HCT116 (cell line): ENCODE measurements at regions not wholly inside any gene's neighbourhood (a gene's known extent, or its start where the extent isn't known, plus 50 kb on each side); places are given as distances from the start of the nearest gene placed in this dataset.

ENCODE experiments used
- ATAC-seq: fragments of 200-7000 bp; cut with Tn5 transposase; 2 replicates; pipeline ENCODE4 v1.9.1; 2020; ENCODE audit warnings: mild to moderate bottlenecking, moderate library complexity
- BruUV-seq: library from RNA; stranded (reverse); fragments of 400-500 nt; replicated peaks from 2 replicates; lab custom pipeline; 2021; lab: Mats Ljungman, UMichigan
- CTCF ChIA-PET: fragments of 300-600 bp; sonication (Branson Sonifier 250); formaldehyde crosslinking; loops from one replicate; lab custom pipeline; 2021; ENCODE audit warnings: antibody characterized with exemption; lab: Charles Lee
- POLR2A ChIA-PET: fragments of 300-600, 350-600 bp; sonication (Branson Sonifier 250); formaldehyde crosslinking; loops from one replicate; lab custom pipeline; 2021; ENCODE audit warnings: antibody characterized with exemption; lab: Charles Lee
- RAD21 ChIA-PET, 2 experiments: fragments of 300-600 bp; sonication (Branson Sonifier 250); formaldehyde crosslinking; loops; one replicate each; lab custom pipeline; 2023; ENCODE audit warnings: low total read pairs in 2 of 2; ENCODE audit not compliant: uncharacterized antibody in 2 of 2, unreplicated experiment in 2 of 2, low non-redundant PET in 1 of 2; lab: Charles Lee
- DNase-seq: peaks from one replicate; pipeline ENCODE4 v3.0.0-alpha.2; 2010; ENCODE audit warnings: low read depth, low spot score
- H2AFZ ChIP-seq: fragments of 200-600 bp; shearing (Covaris generic), sonication (generic); 2 replicates; pipeline ENCODE4 v1.6.1; 2017; ENCODE audit warnings: low read depth, mixed run types, mixed read lengths, antibody characterized with exemption, low read length; ENCODE audit not compliant: poor library complexity, severe bottlenecking
- H3K27ac ChIP-seq: 2 replicates; pipeline ENCODE4 v1.5.1; 2012; ENCODE audit warnings: low read depth, low read length
- H3K27me3 ChIP-seq: fragments of 200-600 bp; sonication (generic); 2 replicates; pipeline ENCODE4 v1.6.1; 2016; ENCODE audit warnings: mixed run types, low read length, mixed read lengths; ENCODE audit not compliant: insufficient read depth
- H3K36me3 ChIP-seq, 2 experiments: fragments of 200-500 bp in 1 of 2; fragments of 200-600 bp in 1 of 2; sonication (Bioruptor generic) in 1 of 2; sonication (generic) in 1 of 2; 2 replicates each; pipeline versions ENCODE4 v1.5.1 to v1.6.1; 2014 to 2016; ENCODE audit warnings: low read length in 2 of 2, inconsistent platforms in 1 of 2, mixed read lengths in 1 of 2, mixed run types in 1 of 2; ENCODE audit not compliant: insufficient read depth in 2 of 2, control insufficient read depth in 1 of 2
- H3K4me1 ChIP-seq, 2 experiments: fragments of 200-600 bp in 1 of 2; sonication (generic) in 1 of 2; 2 replicates each; pipeline versions ENCODE4 v1.5.1 to v1.6.1; 2012 to 2017; ENCODE audit warnings: low read length in 2 of 2, inconsistent platforms in 1 of 2, mild to moderate bottlenecking in 1 of 2, mixed read lengths in 1 of 2, mixed run types in 1 of 2, moderate library complexity in 1 of 2; ENCODE audit not compliant: insufficient read depth in 2 of 2, control insufficient read depth in 1 of 2
- H3K4me2 ChIP-seq: fragments of 200-600 bp; sonication (generic); 2 replicates; pipeline ENCODE4 v1.6.1; 2017; ENCODE audit warnings: mixed run types, low read length, mixed read lengths
- H3K4me3 ChIP-seq, 2 experiments: fragments of 200-600 bp in 1 of 2; sonication (generic) in 1 of 2; replicated peaks in 1 of 2; 2 replicates each; pipeline ENCODE4 v1.5.1; 2011 to 2016; ENCODE audit warnings: low read length in 2 of 2, control low read depth in 1 of 2, low read depth in 1 of 2, mild to moderate bottlenecking in 1 of 2, mixed read lengths in 1 of 2, mixed run types in 1 of 2
- H3K79me2 ChIP-seq: fragments of 200-600 bp; sonication (generic); 2 replicates; pipeline ENCODE4 v1.6.1; 2017; ENCODE audit warnings: mild to moderate bottlenecking, mixed run types, low read length, moderate library complexity, mixed read lengths; ENCODE audit not compliant: insufficient read depth
- H3K9ac ChIP-seq: fragments of 200-600 bp; sonication (generic); 2 replicates; pipeline ENCODE4 v1.6.1; 2016; ENCODE audit warnings: low read length, mixed read lengths
- H3K9me2 ChIP-seq: fragments of 200-600 bp; sonication (generic), shearing (Covaris generic); 2 replicates; pipeline ENCODE4 v1.6.1; 2017; ENCODE audit warnings: mixed run types, mild to moderate bottlenecking, moderate library complexity; ENCODE audit not compliant: insufficient read depth
- H3K9me3 ChIP-seq, 2 experiments: fragments of 200-500 bp in 1 of 2; fragments of 200-600 bp in 1 of 2; sonication (Bioruptor generic) in 1 of 2; sonication (generic) in 1 of 2; 2 replicates each; pipeline ENCODE4 v1.6.1; 2014 to 2017; ENCODE audit warnings: low read length in 2 of 2, mixed read lengths in 2 of 2, inconsistent platforms in 1 of 2, low read depth in 1 of 2, mild to moderate bottlenecking in 1 of 2, mixed run types in 1 of 2, moderate library complexity in 1 of 2; ENCODE audit not compliant: control insufficient read depth in 1 of 2, insufficient read depth in 1 of 2
- H4K20me1 ChIP-seq: fragments of 200-600 bp; sonication (generic), shearing (Covaris generic); 2 replicates; pipeline ENCODE4 v1.6.1; 2017; ENCODE audit warnings: mixed run types, mild to moderate bottlenecking, moderate library complexity; ENCODE audit not compliant: insufficient read depth
- CEBPB ChIP-seq: IDR thresholded peaks from 2 replicates; pipeline ENCODE4 v1.6.1; 2012; ENCODE audit warnings: low read depth
- ELF1 ChIP-seq: IDR thresholded peaks from 2 replicates; pipeline ENCODE4 v1.6.1; 2012; ENCODE audit warnings: low read depth, borderline replicate concordance
- FOSL1 ChIP-seq: IDR thresholded peaks from 2 replicates; pipeline ENCODE4 v1.6.1; 2012; ENCODE audit warnings: low read depth
- JUND ChIP-seq: IDR thresholded peaks from 2 replicates; pipeline ENCODE4 v1.6.1; 2012
- RAD21 ChIP-seq: IDR thresholded peaks from 2 replicates; pipeline ENCODE4 v1.6.1; 2012; ENCODE audit warnings: low read depth, mild to moderate bottlenecking
- SIN3A ChIP-seq: IDR thresholded peaks from 2 replicates; pipeline ENCODE4 v1.6.1; 2012; ENCODE audit warnings: low read depth
- SP1 ChIP-seq: IDR thresholded peaks from 2 replicates; pipeline ENCODE4 v1.6.1; 2012; ENCODE audit warnings: low read depth
- TCF7L2 ChIP-seq: IDR thresholded peaks from 2 replicates; pipeline ENCODE4 v1.7.0; 2011; ENCODE audit warnings: borderline replicate concordance, inconsistent platforms; ENCODE audit not compliant: insufficient read depth, insufficient read length; ENCODE audit errors: extremely low read depth
- ZNF274 ChIP-seq: fragments of 200-500 bp; sonication (Bioruptor generic); IDR thresholded peaks from 2 replicates; pipeline ENCODE4 v1.6.1; 2014; ENCODE audit warnings: mild to moderate bottlenecking, low read depth, low read length, inconsistent platforms
- intact Hi-C: fragments of 100-400 bp; cut with micrococcal nuclease; formaldehyde crosslinking; loops from 2 replicates; pipeline ENCODE4 v1.10.0; 2022
- TF ChIP-seq, protein P1 (sequence below): IDR thresholded peaks from 2 replicates; pipeline ENCODE4 v1.6.1; 2012; ENCODE audit warnings: low read depth
- TF ChIP-seq, protein P2 (sequence below): IDR thresholded peaks from 2 replicates; pipeline ENCODE4 v1.6.1; 2011; ENCODE audit warnings: mild to moderate bottlenecking, low read length, moderate library complexity; ENCODE audit not compliant: insufficient replicate concordance; ENCODE audit errors: extremely low read depth
- TF ChIP-seq, protein P3 (sequence below): IDR thresholded peaks from 2 replicates; pipeline ENCODE4 v1.6.1; 2012
- TF ChIP-seq, protein P4 (sequence below): IDR thresholded peaks from 2 replicates; pipeline ENCODE4 v1.6.1; 2012

GRCh38 chr14:29061702-29062101, 295.1 kb downstream of the FOXG1 start (continued):
- TF ChIP-seq, protein P1, sequence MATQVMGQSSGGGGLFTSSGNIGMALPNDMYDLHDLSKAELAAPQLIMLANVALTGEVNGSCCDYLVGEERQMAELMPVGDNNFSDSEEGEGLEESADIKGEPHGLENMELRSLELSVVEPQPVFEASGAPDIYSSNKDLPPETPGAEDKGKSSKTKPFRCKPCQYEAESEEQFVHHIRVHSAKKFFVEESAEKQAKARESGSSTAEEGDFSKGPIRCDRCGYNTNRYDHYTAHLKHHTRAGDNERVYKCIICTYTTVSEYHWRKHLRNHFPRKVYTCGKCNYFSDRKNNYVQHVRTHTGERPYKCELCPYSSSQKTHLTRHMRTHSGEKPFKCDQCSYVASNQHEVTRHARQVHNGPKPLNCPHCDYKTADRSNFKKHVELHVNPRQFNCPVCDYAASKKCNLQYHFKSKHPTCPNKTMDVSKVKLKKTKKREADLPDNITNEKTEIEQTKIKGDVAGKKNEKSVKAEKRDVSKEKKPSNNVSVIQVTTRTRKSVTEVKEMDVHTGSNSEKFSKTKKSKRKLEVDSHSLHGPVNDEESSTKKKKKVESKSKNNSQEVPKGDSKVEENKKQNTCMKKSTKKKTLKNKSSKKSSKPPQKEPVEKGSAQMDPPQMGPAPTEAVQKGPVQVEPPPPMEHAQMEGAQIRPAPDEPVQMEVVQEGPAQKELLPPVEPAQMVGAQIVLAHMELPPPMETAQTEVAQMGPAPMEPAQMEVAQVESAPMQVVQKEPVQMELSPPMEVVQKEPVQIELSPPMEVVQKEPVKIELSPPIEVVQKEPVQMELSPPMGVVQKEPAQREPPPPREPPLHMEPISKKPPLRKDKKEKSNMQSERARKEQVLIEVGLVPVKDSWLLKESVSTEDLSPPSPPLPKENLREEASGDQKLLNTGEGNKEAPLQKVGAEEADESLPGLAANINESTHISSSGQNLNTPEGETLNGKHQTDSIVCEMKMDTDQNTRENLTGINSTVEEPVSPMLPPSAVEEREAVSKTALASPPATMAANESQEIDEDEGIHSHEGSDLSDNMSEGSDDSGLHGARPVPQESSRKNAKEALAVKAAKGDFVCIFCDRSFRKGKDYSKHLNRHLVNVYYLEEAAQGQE: no peak
- TF ChIP-seq RAD21: no peak
- TF ChIP-seq, all 23 proteins: peak for 0

GRCh38 chr14:29062466-29062865, 295.9 kb downstream of the FOXG1 start:
- no peak for ATAC-seq
- CTCF ChIA-PET: no interaction called here
- Histone ChIP-seq H2AFZ (no peak overlapping the region), H3K9ac (no peak overlapping the region), H3K4me1 (no peaks in the 10 kb centered on the region), H4K20me1 (no peaks in the 10 kb centered on the region), H3K27ac (no peak overlapping the region), H3K9me3 (peaks cover 7 to 48% of the 10 kb centered on the region in 2 experiments; a peak in 2 of 4 replicates), H3K79me2 (no peaks in the 10 kb centered on the region), H3K4me2 (no peak overlapping the region), H3K27me3 (no peaks in the 10 kb centered on the region), H3K36me3 (no peaks in the 10 kb centered on the region), H3K9me2 (no peaks in the 10 kb centered on the region), H3K4me3 (no peak overlapping the region)
- no TSS peak for BruUV-seq
- DNase-seq: no peak
- RAD21 ChIA-PET: no interaction called here
- intact Hi-C loops: no loop called here
- POLR2A ChIA-PET: no interaction called here
- TF ChIP-seq JUND (no peak), ZNF274 (no peak), CEBPB (no peak), FOSL1 (no peak), RAD21 (no peak), SP1 (no peak), ELF1 (no peak), TCF7L2 (no peak), SIN3A (no peak)
- TF ChIP-seq, protein P2, sequence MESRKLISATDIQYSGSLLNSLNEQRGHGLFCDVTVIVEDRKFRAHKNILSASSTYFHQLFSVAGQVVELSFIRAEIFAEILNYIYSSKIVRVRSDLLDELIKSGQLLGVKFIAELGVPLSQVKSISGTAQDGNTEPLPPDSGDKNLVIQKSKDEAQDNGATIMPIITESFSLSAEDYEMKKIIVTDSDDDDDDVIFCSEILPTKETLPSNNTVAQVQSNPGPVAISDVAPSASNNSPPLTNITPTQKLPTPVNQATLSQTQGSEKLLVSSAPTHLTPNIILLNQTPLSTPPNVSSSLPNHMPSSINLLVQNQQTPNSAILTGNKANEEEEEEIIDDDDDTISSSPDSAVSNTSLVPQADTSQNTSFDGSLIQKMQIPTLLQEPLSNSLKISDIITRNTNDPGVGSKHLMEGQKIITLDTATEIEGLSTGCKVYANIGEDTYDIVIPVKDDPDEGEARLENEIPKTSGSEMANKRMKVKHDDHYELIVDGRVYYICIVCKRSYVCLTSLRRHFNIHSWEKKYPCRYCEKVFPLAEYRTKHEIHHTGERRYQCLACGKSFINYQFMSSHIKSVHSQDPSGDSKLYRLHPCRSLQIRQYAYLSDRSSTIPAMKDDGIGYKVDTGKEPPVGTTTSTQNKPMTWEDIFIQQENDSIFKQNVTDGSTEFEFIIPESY: no peak
- TF ChIP-seq, protein P3, sequence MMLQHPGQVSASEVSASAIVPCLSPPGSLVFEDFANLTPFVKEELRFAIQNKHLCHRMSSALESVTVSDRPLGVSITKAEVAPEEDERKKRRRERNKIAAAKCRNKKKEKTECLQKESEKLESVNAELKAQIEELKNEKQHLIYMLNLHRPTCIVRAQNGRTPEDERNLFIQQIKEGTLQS: no peak
- TF ChIP-seq, protein P4, sequence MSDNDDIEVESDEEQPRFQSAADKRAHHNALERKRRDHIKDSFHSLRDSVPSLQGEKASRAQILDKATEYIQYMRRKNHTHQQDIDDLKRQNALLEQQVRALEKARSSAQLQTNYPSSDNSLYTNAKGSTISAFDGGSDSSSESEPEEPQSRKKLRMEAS: no peak
- TF ChIP-seq, protein P1: no peak
